ENCODE measurements at regions not wholly inside any gene's neighbourhood (a gene's known extent, or its start where the extent isn't known, plus 50 kb on each side); places are given as distances from the start of the nearest gene placed in this dataset.

- no peak for DNase-seq
- no peak for ATAC-seq
Observed at GRCh38 chr12:59234391-59234790, 314.1 kb upstream of the LRIG3 start.

GRCh38 chr12:59230334-59230733 lies 310.0 kb upstream of the LRIG3 start:
- ATAC-seq (no peak), DNase-seq (no peak)

- ATAC-seq (no peak), DNase-seq (no peak)
Observed at GRCh38 chr12:59219148-59219547, 298.8 kb upstream of the LRIG3 start.

GRCh38 chr12:59196989-59197388 lies 276.7 kb upstream of the LRIG3 start:
- DNase-seq (no peak), ATAC-seq (no peak)

GRCh38 chr12:59194794-59195193 lies 274.5 kb upstream of the LRIG3 start:
- no peak for ATAC-seq

GRCh38 chr12:59193476-59194050 lies 273.3 kb upstream of the LRIG3 start:
- DNase-seq = no peak
- no peak for ATAC-seq

More at GRCh38 chr12:59194794-59195193, 274.5 kb upstream of the LRIG3 start:
- no peak for DNase-seq

- DNase-seq (no peak), ATAC-seq (no peak)
Observed at GRCh38 chr12:59191372-59191771, 271.1 kb upstream of the LRIG3 start.

GRCh38 chr12:59186451-59186850 lies 266.1 kb upstream of the LRIG3 start:
- DNase-seq = no peak
- ATAC-seq = no peak

GRCh38 chr12:59185295-59185694 lies 265.0 kb upstream of the LRIG3 start:
- no peak for ATAC-seq

GRCh38 chr12:59182658-59183455 lies 262.6 kb upstream of the LRIG3 start:
- no peak for ATAC-seq
- no peak for DNase-seq

More at GRCh38 chr12:59185295-59185694, 265.0 kb upstream of the LRIG3 start:
- DNase-seq = no peak

GRCh38 chr12:59182191-59182590 lies 261.9 kb upstream of the LRIG3 start:
- peak; percentile 78 for ATAC-seq
- DNase-seq = peak; percentile 46

- DNase-seq = no peak
- no peak for ATAC-seq
Observed at GRCh38 chr12:59181196-59181777, 261.0 kb upstream of the LRIG3 start.

GRCh38 chr12:59179231-59179630 lies 258.9 kb upstream of the LRIG3 start:
- ATAC-seq (no peak), DNase-seq (no peak)

GRCh38 chr12:59173695-59174094 lies 253.4 kb upstream of the LRIG3 start:
- DNase-seq = no peak
- no peak for ATAC-seq

GRCh38 chr12:59168647-59169046 lies 248.3 kb upstream of the LRIG3 start:
- ATAC-seq (no peak), DNase-seq (no peak)

- no peak for DNase-seq
- ATAC-seq = no peak
Observed at GRCh38 chr12:59166457-59166856, 246.2 kb upstream of the LRIG3 start.

- DNase-seq = no peak
- no peak for ATAC-seq
Observed at GRCh38 chr12:59164991-59165718, 244.9 kb upstream of the LRIG3 start.

- ATAC-seq = no peak
- no peak for DNase-seq
Observed at GRCh38 chr12:59164226-59164625, 243.9 kb upstream of the LRIG3 start.

GRCh38 chr12:59158681-59159080 lies 238.4 kb upstream of the LRIG3 start:
- DNase-seq (no peak), ATAC-seq (no peak)

GRCh38 chr12:59158066-59158465 lies 237.8 kb upstream of the LRIG3 start:
- no peak for ATAC-seq
- DNase-seq = no peak

GRCh38 chr12:59155448-59155847 lies 235.1 kb upstream of the LRIG3 start:
- ATAC-seq (no peak), DNase-seq (no peak)

GRCh38 chr12:59151243-59151642 lies 230.9 kb upstream of the LRIG3 start:
- DNase-seq = no peak

More at GRCh38 chr12:59151243-59151642, 230.9 kb upstream of the LRIG3 start:
- no peak for ATAC-seq

Data from stimulated activated naive CD8-positive, alpha-beta T cell treated with anti-CD3 and anti-CD28 coated beads, Interleukin-15, Interleukin-2, amounts not matched to agents 100 U/mL and 50 U/mL, for 24 hours (primary cell).